ENCODE measurements at regions not wholly inside any gene's neighbourhood (a gene's known extent, or its start where the extent isn't known, plus 50 kb on each side); places are given as distances from the start of the nearest gene placed in this dataset.

GRCh38 chr6:166866839-166867637 is 89.3 kb downstream of the RNASET2 start:
- Histone ChIP-seq H3K27me3 (peaks cover 0 to 11% (median 5%) of the 10 kb centered on the region in 4 donors), H3K27ac (no peak overlapping the region), H3K9me3 (no peaks in the 10 kb centered on the region), H3K4me1 (peaks cover 2 to 11% (median 10%) of the 10 kb centered on the region in 4 donors), H3K36me3 (no peaks in the 10 kb centered on the region), H3K4me3 (no peak overlapping the region)
- no peak for DNase-seq
- TF ChIP-seq POLR2AphosphoS5 (IDR thresholded peaks at IDR 0.05) = no peak
- no peak for TF ChIP-seq EP300 (IDR thresholded peaks at IDR 0.05)
- no peak for TF ChIP-seq CTCF (IDR thresholded peaks at IDR 0.05)
- TF ChIP-seq POLR2A (IDR thresholded peaks at IDR 0.05) = no peak
- WGBS, 2 donors = 78 to 85% methylated on average over 13 to 19 of the region's 19 CpGs
- no peak for ATAC-seq (ENCODE audit: low FRiP score in 2 of 2)

GRCh38 chr6:166864333-166864732 is 92.0 kb downstream of the RNASET2 start:
- DNase-seq = no peak
- WGBS, 2 donors = 69 to 79% methylated on average over 1 of the region's 1 CpG
- no peak overlapping the region for H3K4me3 ChIP-seq
- peaks cover 0 to 17% (median 5%) of the 10 kb centered on the region in 4 donors for H3K27me3 ChIP-seq
- no peak overlapping the region for H3K27ac ChIP-seq
- H3K4me1 ChIP-seq = peaks cover 5 to 15% (median 13%) of the 10 kb centered on the region in 4 donors
- H3K36me3 ChIP-seq = no peaks in the 10 kb centered on the region
- no peak for ATAC-seq (ENCODE audit: low FRiP score in 2 of 2)
- H3K9me3 ChIP-seq = no peaks in the 10 kb centered on the region
- no peak for TF ChIP-seq CTCF (IDR thresholded peaks at IDR 0.05)
- TF ChIP-seq POLR2A (IDR thresholded peaks at IDR 0.05) = no peak
- TF ChIP-seq POLR2AphosphoS5 (IDR thresholded peaks at IDR 0.05) = no peak
- no peak for TF ChIP-seq EP300 (IDR thresholded peaks at IDR 0.05)

DNA sequence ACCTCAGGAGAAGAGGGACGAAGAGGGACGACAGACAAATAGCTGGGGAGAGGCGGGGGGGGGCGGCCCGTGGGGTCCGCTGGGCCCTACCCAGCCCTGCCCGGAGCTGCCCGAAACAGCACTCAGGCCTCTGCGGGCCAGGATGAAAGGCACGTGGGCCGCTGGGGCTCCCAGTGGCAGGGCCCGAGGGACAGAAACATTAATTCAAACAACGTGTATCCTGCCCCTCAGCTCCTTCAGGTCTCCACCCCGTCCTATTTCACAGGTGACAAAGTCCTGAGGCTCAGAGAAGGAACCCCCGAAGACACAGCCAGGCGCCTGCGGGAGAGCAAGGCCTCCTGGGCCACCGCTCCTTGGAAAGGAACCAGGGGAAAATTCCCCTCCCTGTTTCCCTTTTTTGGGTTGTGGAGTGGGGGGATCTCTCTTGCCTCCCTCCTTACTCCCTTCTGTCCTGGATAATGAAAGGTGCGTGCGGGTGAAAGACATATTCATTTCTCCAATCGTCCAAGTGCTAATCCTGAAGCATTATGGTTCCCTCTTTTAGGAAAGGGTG is 93.3 kb downstream of the RNASET2 start:
- Histone ChIP-seq H3K27me3 (peaks cover 0 to 17% (median 5%) of the 10 kb centered on the region in 4 donors), H3K9me3 (no peaks in the 10 kb centered on the region), H3K27ac (peak overlapping the region in 1 of 4 donors; percentile 44), H3K36me3 (no peaks in the 10 kb centered on the region), H3K4me3 (peak overlapping the region; percentile 22 to 61 (median 50)), H3K4me1 (peaks cover 5 to 15% (median 13%) of the 10 kb centered on the region in 4 donors)
- no peak for DNase-seq
- TF ChIP-seq CTCF (IDR thresholded peaks at IDR 0.05) (no peak), EP300 (IDR thresholded peaks at IDR 0.05) (no peak), POLR2AphosphoS5 (IDR thresholded peaks at IDR 0.05) (no peak), POLR2A (IDR thresholded peaks at IDR 0.05) (no peak)
- ATAC-seq (ENCODE audit: low FRiP score in 2 of 2) = peak; percentile 24
- 37 to 54% methylated on average over 11 to 16 of the region's 21 CpGs for WGBS, 2 donors

DNA sequence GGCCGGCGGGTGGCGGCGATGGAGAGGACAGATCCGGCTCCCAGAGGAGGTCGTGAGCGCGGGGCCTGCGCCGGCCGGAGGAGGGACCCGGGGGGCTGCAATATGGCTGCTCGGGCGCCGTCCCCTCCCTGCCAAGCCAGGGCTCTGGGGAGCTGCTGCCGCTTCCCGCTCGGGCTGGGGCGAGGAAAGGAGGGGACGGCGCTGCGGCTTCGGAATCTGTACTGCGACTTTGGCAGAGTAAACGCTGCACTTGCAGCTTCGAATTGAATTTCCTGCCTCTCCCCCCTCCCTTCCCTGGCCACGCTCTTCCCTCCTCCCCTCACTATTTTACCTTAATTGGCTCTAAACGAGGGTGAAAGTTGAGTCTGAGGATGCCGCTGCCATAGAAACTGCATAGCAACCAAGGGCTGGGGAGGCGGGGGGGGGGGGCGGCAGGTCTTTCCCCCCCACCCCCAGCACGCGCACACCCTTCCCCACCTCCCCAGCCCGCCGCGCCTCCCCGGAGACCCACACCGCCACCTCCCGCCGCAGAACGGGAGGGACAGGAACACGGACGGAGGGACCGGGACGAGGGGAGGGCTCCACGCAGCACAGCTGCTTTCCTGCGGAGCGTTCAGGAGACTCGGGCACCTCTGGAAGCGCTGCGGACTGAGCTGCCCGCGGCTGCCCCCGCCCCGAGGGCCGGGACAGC is 93.9 kb downstream of the RNASET2 start:
- peaks cover 0 to 17% (median 5%) of the 10 kb centered on the region in 4 donors for H3K27me3 ChIP-seq

More for the DNA sequence above, 93.9 kb downstream of the RNASET2 start:
- Histone ChIP-seq H3K4me1 (peaks cover 5 to 15% (median 13%) of the 10 kb centered on the region in 4 donors), H3K36me3 (no peaks in the 10 kb centered on the region), H3K4me3 (peak overlapping the region; percentile 22 to 61 (median 50)), H3K9me3 (no peaks in the 10 kb centered on the region), H3K27ac (peak overlapping the region in 1 of 4 donors; percentile 44)
- TF ChIP-seq POLR2AphosphoS5 (IDR thresholded peaks at IDR 0.05) (no peak), CTCF (IDR thresholded peaks at IDR 0.05) (no peak), POLR2A (IDR thresholded peaks at IDR 0.05) (no peak), EP300 (IDR thresholded peaks at IDR 0.05) (no peak)
- DNase-seq (peak in 1 of 2 donors; percentile 87), ATAC-seq (ENCODE audit: low FRiP score in 2 of 2) (peak; percentile 31 to 54)
- 0 to 1% methylated on average over 29 to 54 of the region's 56 CpGs for WGBS, 2 donors

All from upper lobe of left lung (tissue), 6 donors.